GM21737 (cell line): ENCODE measurements at regions not wholly inside any gene's neighbourhood (a gene's known extent, or its start where the extent isn't known, plus 50 kb on each side); places are given as distances from the start of the nearest gene placed in this dataset.

Source experiments
- ATAC-seq: cut with Tn5 transposase; IDR thresholded peaks from one replicate; pipeline ENCODE4 v1.9.1; 2021; ENCODE audit warnings: mild to moderate bottlenecking, moderate library complexity; ENCODE audit not compliant: unreplicated experiment

DNA sequence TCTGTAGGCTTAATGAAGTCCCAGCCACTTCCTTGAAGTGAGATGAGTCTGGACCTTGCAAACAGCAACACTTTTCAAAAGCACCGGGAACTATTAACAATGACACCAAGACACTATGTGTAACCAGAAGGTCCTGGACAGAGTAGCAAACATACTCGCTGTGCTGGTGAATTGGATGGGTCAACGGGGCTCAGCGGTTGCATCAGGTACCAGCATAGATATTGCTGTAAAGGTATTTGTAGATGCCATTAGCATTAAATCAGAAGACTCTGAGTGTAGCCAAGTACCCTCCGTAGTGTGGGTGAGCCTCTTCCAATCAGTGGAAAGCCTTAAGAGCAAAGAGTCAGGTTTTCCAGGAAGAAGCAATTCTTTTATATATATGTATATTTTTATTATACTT, 140.5 kb downstream of the IRX2 start:
- no peak for ATAC-seq

DNA sequence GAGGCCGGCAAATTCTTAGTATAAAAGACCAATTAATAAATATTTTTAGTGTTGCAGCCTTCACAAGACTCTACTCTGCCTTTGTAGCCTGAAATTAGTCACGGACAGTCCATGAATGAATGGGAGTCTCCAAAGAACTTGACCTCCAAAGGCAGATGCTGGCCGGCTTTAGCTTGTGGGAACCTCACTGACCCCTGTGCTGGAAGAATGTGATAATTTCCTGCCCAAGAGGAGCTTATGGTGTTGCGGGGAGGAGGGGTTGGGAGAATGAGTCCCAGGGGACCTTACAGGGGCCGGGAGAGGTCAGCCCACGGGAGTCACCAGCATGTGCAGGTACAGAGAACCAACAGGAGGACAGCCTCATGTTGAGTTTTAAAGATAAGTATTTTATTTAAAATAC, 143.1 kb downstream of the IRX2 start:
- ATAC-seq = no peak

DNA sequence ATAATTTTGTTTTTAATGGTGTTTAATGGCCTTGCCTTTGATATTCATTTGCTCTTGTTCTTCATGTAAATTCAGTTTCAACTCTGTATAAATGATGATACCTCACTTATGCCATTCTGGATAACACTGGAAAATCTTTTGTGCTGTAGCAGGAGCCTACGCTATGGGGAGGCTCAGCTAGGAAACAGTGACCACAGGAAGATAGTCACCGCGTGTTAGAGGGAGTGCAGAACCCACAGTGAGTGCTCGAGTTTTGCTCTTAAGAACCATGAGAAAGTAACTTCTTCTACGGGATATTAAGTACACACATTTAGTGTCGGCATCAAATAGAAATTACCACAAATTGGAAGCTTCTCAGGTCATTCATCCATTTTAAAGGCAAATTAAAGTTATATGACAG, 143.9 kb downstream of the IRX2 start:
- no peak for ATAC-seq

DNA sequence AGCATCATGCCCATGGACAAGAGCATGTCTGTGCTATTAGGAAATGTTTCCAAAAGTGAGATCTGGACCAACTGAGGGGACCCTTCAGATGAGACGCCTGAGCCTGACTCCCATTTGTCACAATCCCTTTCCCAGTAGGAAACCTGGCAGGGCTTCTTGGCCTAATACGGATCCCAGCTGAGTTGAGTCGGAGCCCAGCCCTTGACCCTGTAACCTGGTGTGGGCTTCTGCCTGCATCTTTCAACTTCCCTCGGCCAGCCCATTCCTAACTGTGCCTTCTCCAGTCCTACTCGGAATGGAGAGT, 148.3 kb downstream of the IRX2 start:
- ATAC-seq = no peak

DNA sequence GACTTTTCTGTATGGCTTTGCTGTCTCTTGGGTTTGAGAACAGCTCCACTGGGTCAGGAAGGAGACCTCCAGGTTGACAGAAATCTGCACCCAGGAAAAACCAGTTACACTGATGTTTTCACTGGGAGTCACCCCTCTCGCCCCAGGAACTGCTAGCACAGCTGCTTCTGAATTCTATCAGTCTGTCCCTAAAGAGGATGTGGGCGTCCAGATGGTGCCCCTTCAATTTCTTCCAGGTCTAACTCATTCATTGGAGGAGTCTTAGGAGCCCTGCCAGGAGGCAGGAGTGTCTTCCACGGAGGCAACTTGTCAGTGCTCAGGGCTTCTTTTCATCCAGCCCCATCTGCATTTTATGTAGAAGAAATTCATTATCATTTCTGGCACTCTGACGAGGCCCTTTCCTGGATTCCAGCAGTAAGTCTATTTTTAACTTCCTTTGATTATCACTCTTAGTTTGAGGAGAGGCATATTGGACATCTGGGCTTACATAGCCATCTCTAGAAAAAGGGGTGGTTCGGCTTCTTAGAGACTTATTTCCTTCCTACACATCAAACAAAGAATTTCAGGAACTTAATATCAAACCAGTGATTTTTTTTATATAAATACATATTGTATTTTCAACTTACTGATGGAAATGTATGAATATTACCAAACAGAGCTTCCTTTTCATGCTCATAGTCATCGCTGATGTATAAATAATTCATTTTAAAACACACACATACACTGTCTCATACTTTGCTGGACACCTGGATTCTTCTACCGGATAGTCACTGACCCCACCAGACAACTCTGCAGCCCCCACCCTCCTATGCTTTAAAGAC, 148.8 kb downstream of the IRX2 start:
- no peak for ATAC-seq

DNA sequence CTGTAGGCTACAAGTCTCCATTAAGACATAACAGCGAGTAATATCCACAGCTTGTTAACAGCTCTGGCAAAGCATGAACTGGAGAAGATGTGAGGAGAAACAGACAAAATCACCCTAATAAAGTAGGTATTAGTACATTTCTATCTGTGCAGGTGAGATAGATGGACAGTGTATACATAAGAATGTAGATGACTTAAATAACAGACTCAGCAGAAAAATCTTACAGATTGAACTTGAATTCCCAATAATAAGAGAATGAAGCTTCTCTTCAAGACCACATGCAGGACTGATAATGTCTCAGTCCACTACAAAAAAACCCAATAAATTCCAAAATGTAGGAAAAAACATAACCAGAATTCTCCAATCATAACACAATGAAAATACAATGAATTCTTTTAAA, 153.0 kb downstream of the IRX2 start:
- no peak for ATAC-seq

DNA sequence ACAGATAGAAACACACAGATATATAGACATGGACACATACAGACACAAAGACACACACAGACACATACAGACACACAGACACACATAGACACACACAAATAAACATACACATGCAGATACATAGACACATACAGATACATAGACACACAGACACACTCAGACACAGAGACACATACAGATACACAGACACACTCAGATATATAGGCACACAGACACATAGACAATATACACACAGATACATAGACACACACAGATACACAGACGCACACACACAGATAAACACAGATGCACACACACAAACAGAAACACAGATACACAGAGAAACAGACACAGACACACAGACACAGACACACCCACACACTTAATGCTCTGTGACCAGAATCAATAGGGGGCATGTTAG, 156.8 kb downstream of the IRX2 start:
- ATAC-seq = no peak

DNA sequence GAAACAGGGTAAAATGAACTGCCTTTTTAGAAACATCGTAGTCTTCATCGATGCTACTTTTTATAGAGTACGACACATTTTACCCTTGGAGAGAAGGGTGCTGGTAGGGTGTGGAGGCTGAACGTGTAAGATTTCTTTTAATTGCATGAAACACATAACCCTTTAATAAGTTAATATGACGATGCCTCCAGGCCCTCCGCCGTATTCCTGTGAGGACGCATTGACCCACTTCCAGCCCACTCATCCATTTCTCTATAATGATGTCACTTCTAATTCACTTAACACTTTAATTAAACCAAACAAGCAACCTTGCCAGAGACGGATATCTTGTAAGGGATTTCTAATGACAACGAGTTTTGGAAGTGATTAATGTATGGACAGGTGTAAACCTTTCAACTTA, 158.7 kb downstream of the IRX2 start:
- ATAC-seq = no peak

DNA sequence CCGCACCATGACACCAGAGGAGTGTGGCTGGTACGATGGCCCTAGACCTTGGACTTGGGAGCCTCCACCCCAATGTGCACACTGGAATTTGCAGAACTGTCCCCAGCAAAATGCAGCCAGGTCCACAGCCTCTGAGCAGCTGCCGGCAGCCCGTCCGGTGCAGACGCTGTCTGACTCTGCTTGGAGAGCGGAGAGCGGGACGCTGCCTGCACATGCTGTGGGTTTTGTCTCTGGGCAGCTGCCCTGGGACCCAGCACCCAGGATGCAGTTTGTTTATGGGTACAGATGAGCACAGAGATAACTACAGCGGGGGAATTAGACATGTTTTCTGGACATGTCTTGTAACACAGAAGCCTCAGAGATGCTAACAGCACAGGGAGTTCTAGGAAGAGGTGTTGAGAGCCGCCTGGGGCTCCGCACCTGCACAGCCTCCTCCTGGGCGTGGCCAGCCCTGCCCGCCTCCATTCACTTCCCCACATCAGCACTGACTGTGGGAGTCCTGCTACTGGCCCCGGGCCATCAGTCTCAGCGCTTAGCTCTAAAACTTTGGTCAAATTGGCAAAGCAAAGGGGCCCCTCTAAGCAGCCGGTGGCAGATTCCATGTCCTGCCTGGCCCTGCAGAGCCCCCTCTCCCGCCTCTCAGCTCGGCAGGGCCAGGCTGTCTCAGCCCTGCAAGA, 159.6 kb downstream of the IRX2 start:
- no peak for ATAC-seq

DNA sequence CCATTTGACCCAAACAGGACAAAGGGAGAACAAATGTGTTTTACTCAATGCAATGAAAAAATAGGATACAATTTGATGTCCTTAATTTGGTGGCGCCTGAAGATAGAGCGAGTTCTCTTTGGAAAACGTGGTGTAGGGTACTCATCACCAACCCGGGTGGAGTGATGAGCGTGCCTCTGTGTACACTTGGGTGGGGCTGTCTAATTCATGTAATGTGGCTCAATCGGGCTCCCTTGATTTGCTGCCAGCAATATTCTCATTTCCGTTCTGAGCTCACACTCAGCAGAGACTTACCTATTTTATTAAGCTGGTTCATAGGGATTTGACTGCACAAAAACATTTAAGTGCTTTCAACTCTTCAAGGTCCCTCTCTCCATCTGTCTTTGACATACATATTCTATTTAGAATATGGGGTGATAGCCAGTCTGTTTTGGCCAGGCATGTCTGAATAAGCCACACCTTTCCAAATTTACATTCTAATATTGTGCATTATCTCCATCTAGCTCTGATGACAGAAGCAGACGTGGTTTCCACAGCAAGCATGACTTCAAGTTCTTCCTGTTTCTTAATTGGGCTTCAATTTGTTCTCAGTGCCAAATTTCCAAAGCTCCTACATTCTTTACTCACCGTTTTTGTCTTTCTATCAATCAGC, 162.5 kb downstream of the IRX2 start:
- no peak for ATAC-seq

DNA sequence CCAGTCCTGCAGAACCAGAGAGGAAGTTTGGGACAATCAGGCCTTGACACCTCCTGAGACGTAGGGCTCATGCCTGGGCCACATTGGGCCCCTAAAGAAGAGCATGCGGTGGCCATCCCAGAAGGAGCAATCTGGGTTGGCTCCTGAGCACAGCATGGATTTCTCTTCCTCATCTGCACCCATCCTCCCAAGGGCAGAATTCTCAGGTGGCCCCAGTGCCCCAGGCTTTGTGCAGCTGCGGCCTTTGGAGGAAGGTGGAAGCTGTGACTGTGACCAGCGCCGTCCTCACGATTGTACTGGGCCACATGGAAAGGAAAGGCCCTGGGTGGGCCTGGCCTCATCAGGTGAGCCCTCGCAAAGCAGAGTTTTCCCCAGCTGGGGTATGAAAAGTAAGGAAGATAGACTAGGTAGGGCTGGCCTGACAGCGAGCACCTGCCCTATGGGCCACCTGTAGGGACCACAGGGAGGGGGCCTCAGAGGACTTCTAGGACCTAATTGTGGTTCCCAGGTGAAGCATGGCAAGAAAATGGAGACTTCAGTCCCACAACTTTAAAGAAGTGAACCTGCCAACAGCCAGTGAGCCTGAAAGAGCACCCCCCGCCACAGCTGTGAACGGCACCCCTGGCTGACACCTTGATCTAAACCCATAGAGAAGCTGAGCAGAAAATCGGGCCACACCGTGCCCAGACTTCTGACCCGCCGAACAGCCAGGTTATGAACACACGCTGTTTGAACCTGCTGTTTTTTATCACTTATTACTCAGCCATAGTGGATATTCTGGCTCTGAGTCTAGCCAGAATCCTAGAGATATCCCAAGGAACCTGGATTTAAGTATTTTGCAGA, 164.1 kb downstream of the IRX2 start:
- ATAC-seq = no peak

DNA sequence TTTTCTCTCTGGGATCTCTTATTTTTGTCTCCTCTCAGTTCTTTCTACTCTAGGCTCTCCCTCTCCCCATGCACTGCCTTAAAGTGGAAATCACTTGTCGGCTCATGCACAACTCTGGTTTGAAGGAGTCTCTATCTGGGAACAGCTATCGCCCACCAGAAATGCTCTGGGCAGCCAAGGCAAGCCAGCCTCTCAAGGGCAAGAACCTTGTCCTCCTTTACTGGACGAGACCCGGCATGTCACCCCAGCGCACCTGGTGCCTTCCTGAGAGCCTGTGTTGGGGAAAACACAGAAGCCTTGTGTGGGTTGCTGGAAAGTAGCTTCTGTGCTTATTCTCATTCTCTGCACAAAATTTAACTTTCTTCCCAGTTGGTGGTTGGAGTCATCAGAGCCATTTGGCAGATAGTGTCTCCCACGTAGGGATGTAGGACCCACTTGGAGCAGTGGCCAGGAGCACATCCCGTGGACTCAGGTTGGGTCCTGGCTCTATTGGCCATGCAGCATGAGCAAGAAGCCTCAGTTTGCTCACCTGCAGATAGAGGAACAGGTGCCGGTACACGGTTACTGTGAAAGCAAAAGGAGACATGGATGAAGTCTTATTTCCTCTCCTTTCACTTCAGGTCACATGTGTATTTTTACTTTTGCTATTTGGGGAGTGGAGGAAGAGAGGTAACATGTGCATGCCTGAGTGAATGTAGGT, 165.3 kb downstream of the IRX2 start:
- no peak for ATAC-seq

DNA sequence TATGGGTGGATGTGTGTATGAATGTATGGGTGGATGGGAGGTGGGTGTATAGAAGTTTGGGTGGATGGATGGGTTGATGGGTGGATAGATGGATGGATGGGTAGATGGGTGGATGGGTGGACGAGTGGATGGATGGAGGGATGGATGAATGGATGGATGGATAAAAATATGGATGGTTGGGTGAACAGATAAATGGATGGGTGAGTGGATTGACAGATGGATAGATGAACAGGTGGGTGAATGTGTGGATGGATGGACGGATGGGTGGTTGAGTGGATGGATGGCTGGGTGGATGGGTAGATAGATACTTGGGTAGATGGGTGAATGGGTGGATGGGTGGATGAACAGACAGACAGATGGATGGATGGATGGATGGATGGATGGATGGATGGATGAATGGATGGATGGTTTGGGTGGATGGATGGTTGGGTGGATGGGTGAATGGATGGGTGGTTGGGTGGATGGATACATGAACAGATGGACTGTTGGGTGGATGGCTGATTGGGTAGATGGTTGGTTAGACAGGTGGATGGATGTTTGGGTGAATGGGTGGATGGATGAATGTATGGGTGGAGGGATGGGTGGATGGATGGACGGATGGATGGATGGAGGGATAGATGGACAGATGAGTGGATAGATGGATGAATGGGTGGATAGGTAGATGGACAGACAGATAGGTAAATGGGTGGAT, 166.8 kb downstream of the IRX2 start:
- ATAC-seq = no peak

DNA sequence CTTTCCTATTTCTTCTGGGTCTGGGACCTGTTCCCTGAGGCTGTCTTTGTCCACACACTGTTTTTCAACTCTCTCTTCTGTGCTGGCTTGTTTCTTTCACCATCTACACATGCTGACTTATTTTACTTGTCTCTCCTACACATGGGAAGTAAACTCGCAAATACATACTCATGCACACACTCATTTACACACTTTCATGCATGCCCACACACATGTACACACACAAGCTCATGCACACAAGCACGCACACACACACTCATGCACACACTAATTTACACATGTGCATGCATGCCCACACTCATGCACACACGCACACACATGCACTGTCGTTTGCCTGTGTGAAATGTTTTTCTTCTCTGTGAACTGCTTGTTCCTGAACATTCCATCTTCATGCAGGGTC, 169.0 kb downstream of the IRX2 start:
- ATAC-seq = no peak

DNA sequence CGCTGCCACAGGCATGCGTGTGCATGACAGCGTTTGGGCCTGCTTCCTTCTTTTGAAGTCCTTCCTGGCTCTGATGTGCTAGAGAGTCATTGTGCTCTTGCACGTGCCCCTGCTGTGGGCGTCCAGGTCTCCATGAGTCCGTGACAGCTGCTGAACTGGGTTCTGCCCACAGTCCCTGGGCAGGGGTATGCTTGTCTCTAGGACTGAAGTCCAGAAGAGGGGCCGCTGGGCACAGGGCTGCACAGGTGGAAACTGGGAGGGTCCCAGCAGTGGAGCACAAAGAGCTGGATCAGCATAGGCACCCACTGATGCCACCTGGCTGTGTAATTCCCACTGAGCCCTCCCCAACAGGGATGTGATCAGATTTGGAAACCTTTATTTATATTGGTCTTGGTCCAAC, 169.4 kb downstream of the IRX2 start:
- no peak for ATAC-seq

DNA sequence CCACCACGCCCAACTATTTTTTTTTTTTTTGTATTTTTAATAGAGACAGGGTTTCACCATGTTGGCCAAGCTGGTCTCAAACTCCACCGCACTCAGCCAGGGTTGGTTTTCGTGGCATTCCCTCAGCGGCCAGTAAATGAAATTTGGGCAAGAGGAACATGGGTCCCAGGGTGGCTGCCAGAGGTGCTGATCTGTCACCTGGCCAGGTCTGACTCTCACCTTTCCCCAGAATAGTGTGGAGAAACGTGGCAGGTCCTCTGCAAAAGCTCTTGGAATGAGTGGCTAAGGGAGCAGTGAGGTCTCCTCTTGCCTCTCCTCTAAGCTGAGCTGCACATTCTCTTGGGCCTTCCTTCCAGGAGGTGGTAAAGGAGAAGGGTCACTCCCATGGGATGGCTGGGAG, 170.1 kb downstream of the IRX2 start:
- ATAC-seq = no peak

DNA sequence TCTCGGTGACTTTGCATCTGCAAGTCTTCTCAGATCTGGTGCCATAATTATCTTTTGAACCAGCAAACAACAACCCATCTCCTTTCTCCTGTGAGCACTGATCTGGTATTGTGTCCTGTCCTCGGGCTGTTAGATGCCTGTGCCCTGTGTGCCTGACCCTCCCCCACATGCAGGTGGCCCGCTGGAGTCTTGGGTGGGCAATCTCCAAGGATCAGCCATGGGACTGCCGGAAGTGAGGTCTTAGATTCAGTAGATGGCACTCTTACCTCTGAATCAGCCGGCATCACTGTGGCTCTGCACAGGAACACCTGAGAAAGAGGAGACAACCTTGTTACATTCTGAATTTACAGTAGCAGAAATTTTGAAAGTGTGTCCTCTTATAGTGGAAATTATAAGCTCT, 172.4 kb downstream of the IRX2 start:
- no peak for ATAC-seq

DNA sequence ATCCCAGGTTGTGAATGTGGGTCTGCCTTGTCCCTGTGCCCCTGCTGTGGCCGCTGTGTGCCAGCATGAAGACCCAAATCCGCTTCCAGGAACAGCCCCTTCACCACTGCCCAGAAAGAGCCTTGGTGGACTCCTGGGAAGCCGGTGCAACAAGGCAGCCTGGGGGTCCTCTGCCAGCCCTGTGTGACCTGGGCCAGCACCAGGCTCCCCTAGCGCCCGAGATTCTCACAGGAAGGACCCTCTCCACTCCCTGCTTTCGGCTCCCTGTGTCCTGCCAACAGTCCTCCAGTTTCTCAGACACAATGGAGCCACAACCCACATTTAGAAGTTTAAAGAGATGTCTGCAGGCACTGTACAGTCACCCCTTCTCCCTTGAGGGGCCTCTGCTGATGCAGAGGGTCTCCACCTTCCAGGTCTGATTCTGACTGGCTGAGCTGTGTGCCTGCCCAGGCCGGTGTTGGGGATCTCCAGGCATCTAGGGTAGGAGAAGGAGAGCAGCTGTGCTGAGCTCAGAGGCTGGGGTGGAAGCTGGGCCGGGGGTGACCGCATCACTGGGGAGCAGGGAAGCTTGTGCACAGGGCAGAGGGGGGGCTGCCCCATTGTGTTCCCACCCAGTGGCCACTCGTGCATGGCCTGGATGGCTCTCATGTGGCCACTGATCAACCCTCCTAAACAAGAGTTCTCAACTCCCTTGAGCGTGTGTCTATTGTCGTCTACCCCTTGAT, 174.0 kb downstream of the IRX2 start:
- no peak for ATAC-seq

DNA sequence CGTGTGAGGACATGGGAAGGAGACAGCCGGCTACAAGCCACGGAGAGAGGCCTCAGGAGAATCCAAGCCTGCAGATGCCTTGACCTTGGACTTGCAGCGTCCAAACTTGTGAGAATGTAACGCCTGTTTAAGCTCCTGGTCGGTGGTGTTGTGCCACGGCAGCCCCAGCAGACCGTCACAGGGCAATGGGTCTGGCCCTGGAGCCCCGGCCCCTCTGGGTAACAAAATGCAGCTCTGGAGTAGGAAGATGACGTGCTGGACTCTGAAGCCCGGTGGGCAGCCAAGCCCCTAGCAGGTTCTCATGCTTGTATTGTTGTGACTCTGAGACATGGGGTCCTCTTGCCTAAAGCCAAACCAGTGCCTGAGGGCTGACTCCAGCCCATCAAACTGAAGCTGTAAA, 174.7 kb downstream of the IRX2 start:
- no peak for ATAC-seq

DNA sequence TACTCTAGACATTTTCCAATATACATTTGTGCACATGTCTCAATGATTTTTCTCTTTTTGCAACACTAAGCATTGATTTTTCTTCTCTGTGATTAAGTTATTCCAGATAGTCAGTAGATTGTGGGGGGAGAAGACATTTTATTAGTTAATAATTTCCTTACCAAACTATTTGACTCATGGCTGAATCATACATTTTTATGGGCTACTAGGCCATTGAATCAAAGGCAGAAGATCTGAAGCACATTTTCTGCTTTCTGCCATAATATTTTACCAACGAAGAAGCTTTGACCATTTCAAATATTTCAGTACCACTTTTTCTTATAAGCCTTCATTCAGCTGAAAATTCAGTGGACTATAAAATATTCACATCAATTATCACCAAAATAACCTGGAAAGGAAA, 175.6 kb downstream of the IRX2 start:
- no peak for ATAC-seq
